K562 (cell line): ENCODE measurements at regions not wholly inside any gene's neighbourhood (a gene's known extent, or its start where the extent isn't known, plus 50 kb on each side); places are given as distances from the start of the nearest gene placed in this dataset.

ENCODE experiments used
- CBFA2T2 ChIP-seq: fragments of 450-650 bp; conservative IDR thresholded peaks from 2 replicates; pipeline ENCODE4 v1.6.1; 2017; ENCODE audit warnings: mild to moderate bottlenecking
- CHCHD3 ChIP-seq: fragments of 250-450 bp; sonication (Bioruptor Pico); IDR thresholded peaks from 2 replicates; pipeline ENCODE4 v2.1.2; 2022; ENCODE audit warnings: mild to moderate bottlenecking
- COPS2 ChIP-seq: fragments of 450-650 bp; conservative IDR thresholded peaks from 2 replicates; pipeline ENCODE4 v1.6.1; 2016; ENCODE audit warnings: mild to moderate bottlenecking, moderate library complexity
- ERF ChIP-seq: fragments of 450-650 bp; formaldehyde crosslinking; IDR thresholded peaks from 2 replicates; pipeline ENCODE4 v1.4.0; 2020; ENCODE audit warnings: mild to moderate bottlenecking, mixed read lengths
- ETV6 ChIP-seq, 3 experiments: fragments of 150-350 bp in 1 of 3; sonication (generic) in 1 of 3; formaldehyde crosslinking in 1 of 3; IDR thresholded peaks; 2 replicates each; pipeline versions ENCODE4 v1.6.1 to v1.8.0; 2014 to 2022; ENCODE audit warnings: borderline replicate concordance in 2 of 3, low read depth in 2 of 3, antibody characterized with exemption in 1 of 3, low read length in 1 of 3, mild to moderate bottlenecking in 1 of 3, missing genetic modification reagents in 1 of 3
- GTF2F1 ChIP-seq: IDR thresholded peaks from 2 replicates; pipeline ENCODE4 v1.6.1; 2011; ENCODE audit warnings: low read depth, low read length, improper control_type of control experiment
- HMG20A ChIP-seq: fragments of 450-650 bp; formaldehyde crosslinking; conservative IDR thresholded peaks from 2 replicates; pipeline ENCODE4 v1.4.0; 2020; ENCODE audit warnings: mild to moderate bottlenecking, mixed read lengths
- JUNB ChIP-seq: fragments of 450-650 bp; formaldehyde crosslinking; conservative IDR thresholded peaks from 2 replicates; pipeline ENCODE4 v1.4.0; 2020; ENCODE audit warnings: mild to moderate bottlenecking
- NFE2L1 ChIP-seq: fragments of 450-650 bp; IDR thresholded peaks from 2 replicates; pipeline ENCODE4 v1.6.1; 2016; ENCODE audit warnings: missing genetic modification characterization, low read depth, mild to moderate bottlenecking, missing compliant biosample characterization, moderate library complexity, borderline replicate concordance
- PHTF2 ChIP-seq: fragments of 250-450 bp; sonication (Bioruptor Pico); IDR thresholded peaks from 2 replicates; pipeline ENCODE4 v1.5.0; 2021; ENCODE audit warnings: mild to moderate bottlenecking
- POLR3G ChIP-seq: IDR thresholded peaks from 2 replicates; pipeline ENCODE4 v1.6.1; 2011; ENCODE audit not compliant: insufficient read length, insufficient replicate concordance; ENCODE audit errors: extremely low read depth
- RBM17 ChIP-seq: fragments of 200-400 bp; formaldehyde crosslinking; IDR thresholded peaks from 2 replicates; pipeline ENCODE4 v1.6.1; 2017; ENCODE audit warnings: low read depth, mild to moderate bottlenecking, low read length, borderline replicate concordance
- RBM34 ChIP-seq: fragments of 200-400 bp; formaldehyde crosslinking; IDR thresholded peaks from 2 replicates; pipeline ENCODE4 v1.6.1; 2018; ENCODE audit warnings: low read length, borderline replicate concordance; ENCODE audit not compliant: insufficient read depth
- RCOR1 ChIP-seq, 2 experiments: IDR thresholded peaks; 2 replicates each; pipeline ENCODE4 v1.6.1; 2012; ENCODE audit warnings: low read depth in 2 of 2, low read length in 2 of 2, borderline replicate concordance in 1 of 2, improper control_type of control experiment in 1 of 2
- TAF1 ChIP-seq: IDR thresholded peaks from 2 replicates; pipeline ENCODE4 v1.6.1; 2011; ENCODE audit warnings: mild to moderate bottlenecking, low read length, moderate library complexity; ENCODE audit not compliant: insufficient read depth, control insufficient read depth, severe bottlenecking; ENCODE audit errors: extremely low read depth
- XRCC5 ChIP-seq: fragments of 200-400 bp; formaldehyde crosslinking; IDR thresholded peaks from 2 replicates; pipeline ENCODE4 v1.6.1; 2017; ENCODE audit warnings: low read depth, mild to moderate bottlenecking, low read length
- ZNF253 ChIP-seq: fragments of 250-450 bp; sonication (Bioruptor Pico); conservative IDR thresholded peaks from 2 replicates; pipeline ENCODE4 v1.6.1; 2021; ENCODE audit warnings: mild to moderate bottlenecking
- ZNF431 ChIP-seq: sonication (generic); formaldehyde crosslinking; IDR thresholded peaks from 2 replicates; pipeline ENCODE4 v1.8.0; 2022; ENCODE audit warnings: mild to moderate bottlenecking, missing genetic modification reagents
- ZNF76 ChIP-seq: fragments of 250-450 bp; sonication (Bioruptor Pico); IDR thresholded peaks from 2 replicates; pipeline ENCODE4 v1.4.0; 2020; ENCODE audit warnings: mild to moderate bottlenecking, moderate library complexity, borderline replicate concordance
- ZSCAN32 ChIP-seq: fragments of 450-650 bp; formaldehyde crosslinking; IDR thresholded peaks from 2 replicates; pipeline ENCODE4 v1.4.0; 2020; ENCODE audit warnings: mild to moderate bottlenecking, moderate library complexity
- TF ChIP-seq, protein P1 (sequence below), 2 experiments: IDR thresholded peaks in 1 of 2; conservative IDR thresholded peaks in 1 of 2; 2 replicates each; pipeline ENCODE4 v1.6.1; 2016; ENCODE audit warnings: low read depth in 2 of 2, mild to moderate bottlenecking in 1 of 2, missing compliant biosample characterization in 1 of 2, missing genetic modification characterization in 1 of 2, moderate library complexity in 1 of 2
- TF ChIP-seq, protein P2 (sequence below): sonication (generic); formaldehyde crosslinking; IDR thresholded peaks from 2 replicates; pipeline ENCODE4 v1.8.0; 2022; ENCODE audit warnings: mild to moderate bottlenecking, missing genetic modification reagents
- TF ChIP-seq, protein P3 (sequence below), 3 experiments: fragments of 200-800 bp in 1 of 3; sonication (Bioruptor generic) in 1 of 3; sonication (generic) in 1 of 3; formaldehyde crosslinking in 1 of 3; IDR thresholded peaks; 2 replicates each; pipeline versions ENCODE4 v1.6.1 to v1.8.0; 2016 to 2022; ENCODE audit warnings: mild to moderate bottlenecking in 2 of 3, missing compliant biosample characterization in 2 of 3, missing genetic modification characterization in 2 of 3, missing genetic modification reagents in 1 of 3

DNA sequence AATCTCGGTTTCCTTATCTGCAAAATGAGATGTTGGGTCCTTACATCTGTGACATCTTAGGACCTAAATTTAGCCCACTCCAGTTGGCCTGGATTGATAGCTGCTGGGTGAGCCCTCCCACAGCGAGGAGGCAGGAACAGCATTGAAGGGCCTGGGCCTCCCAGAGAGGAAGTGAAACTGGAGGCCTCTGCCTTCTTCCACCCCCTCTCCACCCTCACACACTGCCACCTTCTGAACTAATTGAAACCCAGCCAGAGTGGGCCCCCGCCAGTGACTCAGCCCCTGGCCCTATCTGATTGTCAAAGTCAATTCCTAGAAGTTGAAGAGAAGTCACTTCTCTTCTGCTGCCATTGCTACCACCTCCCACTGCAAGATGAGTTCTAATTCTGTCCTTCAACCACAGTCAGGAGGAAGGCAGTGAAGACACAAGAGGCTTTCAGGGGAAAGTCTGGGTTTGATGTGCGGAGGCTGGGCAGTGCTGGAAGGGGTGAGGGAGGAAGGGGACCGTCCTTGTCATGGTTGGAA, 55.2 kb upstream of the NEK6 start (continued):
- TF ChIP-seq, protein P1, sequence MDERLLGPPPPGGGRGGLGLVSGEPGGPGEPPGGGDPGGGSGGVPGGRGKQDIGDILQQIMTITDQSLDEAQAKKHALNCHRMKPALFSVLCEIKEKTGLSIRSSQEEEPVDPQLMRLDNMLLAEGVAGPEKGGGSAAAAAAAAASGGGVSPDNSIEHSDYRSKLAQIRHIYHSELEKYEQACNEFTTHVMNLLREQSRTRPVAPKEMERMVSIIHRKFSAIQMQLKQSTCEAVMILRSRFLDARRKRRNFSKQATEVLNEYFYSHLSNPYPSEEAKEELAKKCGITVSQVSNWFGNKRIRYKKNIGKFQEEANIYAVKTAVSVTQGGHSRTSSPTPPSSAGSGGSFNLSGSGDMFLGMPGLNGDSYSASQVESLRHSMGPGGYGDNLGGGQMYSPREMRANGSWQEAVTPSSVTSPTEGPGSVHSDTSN (CRISPR knock-in tag; IDR thresholded peaks at IDR 0.05; ENCODE audit: low read depth): no peak
- TF ChIP-seq, protein P1 (tag; conservative IDR thresholded peaks at IDR 0.05; ENCODE audit: low read depth): peak; percentile 33; the same call in 1 of the 2 replicates
- TF ChIP-seq ZNF253 (no peak), RBM17 (no peak), ETV6 (IDR thresholded peaks at IDR 0.05; ENCODE audit: borderline replicate concordance in 1 of 2, low read depth in 2 of 2, low read length in 1 of 2) (peak in 1 of 2 experiments; percentile 83; a peak in 1 of 4 replicates), ETV6 (CRISPR knock-in tag; IDR thresholded peaks at IDR 0.05; ENCODE audit: borderline replicate concordance) (no peak), RCOR1 (IDR thresholded peaks at IDR 0.05; ENCODE audit: borderline replicate concordance in 1 of 2, low read depth in 2 of 2, low read length in 2 of 2) (peak; percentile 91 to 99), XRCC5 (peak; percentile 57; the same call in 1 of the 2 replicates), JUNB (CRISPR knock-in tag) (peak; percentile 80), ZNF431 (no peak), RBM34 (no peak), GTF2F1 (no peak), POLR3G (no peak), PHTF2 (CRISPR knock-in tag) (no peak), CHCHD3 (no peak), ZSCAN32 (CRISPR knock-in tag) (no peak), COPS2 (no peak), CBFA2T2 (peak; percentile 87), HMG20A (no peak), TAF1 (peak; percentile 24), NFE2L1 (tag) (no peak), ZNF76 (CRISPR knock-in tag) (no peak), ERF (CRISPR knock-in tag) (no peak)
- TF ChIP-seq, protein P2, sequence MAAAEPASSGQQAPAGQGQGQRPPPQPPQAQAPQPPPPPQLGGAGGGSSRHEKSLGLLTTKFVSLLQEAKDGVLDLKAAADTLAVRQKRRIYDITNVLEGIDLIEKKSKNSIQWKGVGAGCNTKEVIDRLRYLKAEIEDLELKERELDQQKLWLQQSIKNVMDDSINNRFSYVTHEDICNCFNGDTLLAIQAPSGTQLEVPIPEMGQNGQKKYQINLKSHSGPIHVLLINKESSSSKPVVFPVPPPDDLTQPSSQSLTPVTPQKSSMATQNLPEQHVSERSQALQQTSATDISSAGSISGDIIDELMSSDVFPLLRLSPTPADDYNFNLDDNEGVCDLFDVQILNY (CRISPR knock-in tag): no peak
- TF ChIP-seq, protein P3, sequence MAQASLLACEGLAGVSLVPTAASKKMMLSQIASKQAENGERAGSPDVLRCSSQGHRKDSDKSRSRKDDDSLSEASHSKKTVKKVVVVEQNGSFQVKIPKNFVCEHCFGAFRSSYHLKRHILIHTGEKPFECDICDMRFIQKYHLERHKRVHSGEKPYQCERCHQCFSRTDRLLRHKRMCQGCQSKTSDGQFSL (CRISPR knock-in tag; IDR thresholded peaks at IDR 0.05): no peak
- TF ChIP-seq, protein P3 (tag; IDR thresholded peaks at IDR 0.05): no peak
